H1 (cell line): ENCODE measurements at regions not wholly inside any gene's neighbourhood (a gene's known extent, or its start where the extent isn't known, plus 50 kb on each side); places are given as distances from the start of the nearest gene placed in this dataset.

Experiments used
- CTCF ChIA-PET: fragments of 300-600 bp; sonication (Branson Sonifier 250); formaldehyde crosslinking; loops from one replicate; lab custom pipeline; 2021; ENCODE audit not compliant: partially characterized antibody; lab: Charles Lee
- POLR2A ChIA-PET: fragments of 300-600 bp; sonication (Branson Sonifier 250); formaldehyde crosslinking; loops from one replicate; lab custom pipeline; 2021; ENCODE audit warnings: inconsistent platforms; ENCODE audit not compliant: partially characterized antibody; lab: Charles Lee
- DNase-seq, 2 experiments: peaks; one replicate each; pipeline versions ENCODE4 v3.0.0 to v3.0.0-alpha.2; 2010 to 2022; ENCODE audit warnings: low spot score in 2 of 2, low read depth in 1 of 2, mixed read lengths in 1 of 2
- FAIRE-seq: peaks from 2 replicates; lab custom pipeline; 2011; peaks lifted over from hg19 to GRCh38; lab: Jason Lieb, UNC
- H2AFZ ChIP-seq: 2 replicates; pipeline ENCODE4 v1.8.1; 2012; ENCODE audit warnings: low read length, inconsistent platforms
- H2AK5ac ChIP-seq: 2 replicates; pipeline ENCODE4 v1.6.1; 2013; ENCODE audit warnings: low read depth, low read length
- H2BK120ac ChIP-seq: replicated peaks from 2 replicates; pipeline ENCODE3; 2013; ENCODE audit warnings: low read depth, low read length, inconsistent platforms
- H2BK12ac ChIP-seq: 2 replicates; pipeline ENCODE4 v1.6.1; 2013; ENCODE audit warnings: low read depth, low read length
- H2BK15ac ChIP-seq: 2 replicates; pipeline ENCODE4 v1.6.1; 2013; ENCODE audit warnings: low read length
- H2BK20ac ChIP-seq: 2 replicates; pipeline ENCODE4 v1.6.1; 2013; ENCODE audit warnings: low read length
- H2BK5ac ChIP-seq: 2 replicates; pipeline ENCODE4 v1.6.1; 2013; ENCODE audit warnings: low read depth, low read length
- H3K14ac ChIP-seq: 2 replicates; pipeline ENCODE4 v1.6.1; 2013; ENCODE audit warnings: inconsistent platforms; ENCODE audit not compliant: insufficient read length
- H3K18ac ChIP-seq: 2 replicates; pipeline ENCODE4 v1.6.1; 2013; ENCODE audit warnings: low read length; ENCODE audit errors: extremely low read depth
- H3K23ac ChIP-seq: 2 replicates; pipeline ENCODE4 v1.6.1; 2013; ENCODE audit warnings: inconsistent platforms; ENCODE audit not compliant: insufficient read length
- H3K23me2 ChIP-seq: 2 replicates; pipeline ENCODE4 v1.6.1; 2013; ENCODE audit warnings: low read depth, low read length
- H3K27ac ChIP-seq: 2 replicates; pipeline ENCODE4 v1.6.1; 2011; ENCODE audit warnings: low read depth, low read length, inconsistent platforms
- H3K27me3 ChIP-seq, 4 experiments: replicated peaks in 1 of 4; 1 replicate in 1 of 4; 2 replicates in 3 of 4; pipeline versions ENCODE4 v1.6.1 to v1.8.1; 2011 to 2013; ENCODE audit warnings: low read length in 3 of 4, mild to moderate bottlenecking in 3 of 4, inconsistent platforms in 2 of 4, mixed read lengths in 2 of 4, moderate library complexity in 1 of 4; ENCODE audit not compliant: control insufficient read depth in 3 of 4, insufficient read depth in 3 of 4; ENCODE audit errors: extremely low read depth in 1 of 4
- H3K36me3 ChIP-seq, 4 experiments: 2 replicates each; pipeline versions ENCODE4 v1.6.1 to v1.8.1; 2011 to 2013; ENCODE audit warnings: mild to moderate bottlenecking in 4 of 4, low read length in 3 of 4, moderate library complexity in 2 of 4, control low read depth in 1 of 4, inconsistent platforms in 1 of 4; ENCODE audit not compliant: insufficient read depth in 4 of 4, control insufficient read depth in 2 of 4
- H3K4ac ChIP-seq: replicated peaks from 2 replicates; pipeline ENCODE3; 2013; ENCODE audit warnings: low read length, low read depth, mixed read lengths, inconsistent platforms; ENCODE audit not compliant: insufficient read length
- H3K4me1 ChIP-seq, 4 experiments: replicated peaks in 1 of 4; 1 replicate in 1 of 4; 2 replicates in 3 of 4; pipeline versions ENCODE4 v1.6.1 to v1.8.1; 2011 to 2013; ENCODE audit warnings: low read length in 3 of 4, inconsistent platforms in 2 of 4, mixed read lengths in 1 of 4; ENCODE audit not compliant: insufficient read depth in 4 of 4, control insufficient read depth in 3 of 4
- H3K4me2 ChIP-seq, 2 experiments: 2 replicates each; pipeline versions ENCODE4 v1.6.1 to v1.8.1; 2011 to 2013; ENCODE audit warnings: low read depth in 2 of 2, low read length in 2 of 2, control low read depth in 1 of 2, inconsistent platforms in 1 of 2, mild to moderate bottlenecking in 1 of 2; ENCODE audit not compliant: insufficient read depth in 1 of 2
- H3K4me3 ChIP-seq, 4 experiments: fragments of 200-600, 300-600 bp in 1 of 4; sonication (generic), shearing (Covaris generic), sonication (Bioruptor Twin) in 1 of 4; 2 replicates each; pipeline versions ENCODE4 v1.5.1 to v1.8.1; 2011 to 2016; ENCODE audit warnings: low read length in 4 of 4, low read depth in 3 of 4, control low read depth in 2 of 4, inconsistent platforms in 2 of 4, mild to moderate bottlenecking in 2 of 4, mixed read lengths in 1 of 4, moderate library complexity in 1 of 4; ENCODE audit not compliant: insufficient read depth in 2 of 4; ENCODE audit errors: extremely low read depth in 1 of 4
- H3K56ac ChIP-seq: replicated peaks from 2 replicates; pipeline ENCODE3; 2013; ENCODE audit warnings: low read depth, mild to moderate bottlenecking, mixed read lengths, low read length, inconsistent platforms; ENCODE audit not compliant: insufficient read length
- H3K79me1 ChIP-seq: 2 replicates; pipeline ENCODE4 v1.6.1; 2013; ENCODE audit warnings: low read depth, low read length, control low read depth
- H3K79me2 ChIP-seq, 2 experiments: 2 replicates each; pipeline versions ENCODE4 v1.6.1 to v1.8.1; 2012 to 2013; ENCODE audit warnings: low read length in 2 of 2, mild to moderate bottlenecking in 2 of 2, inconsistent platforms in 1 of 2; ENCODE audit not compliant: insufficient read depth in 2 of 2, control insufficient read depth in 1 of 2
- H3K9ac ChIP-seq, 4 experiments: replicated peaks in 1 of 4; 1 replicate in 1 of 4; 2 replicates in 3 of 4; pipeline versions ENCODE4 v1.6.1 to v1.8.1; 2011 to 2013; ENCODE audit warnings: low read depth in 3 of 4, low read length in 3 of 4, control low read depth in 2 of 4, mild to moderate bottlenecking in 2 of 4, moderate library complexity in 2 of 4, inconsistent platforms in 1 of 4; ENCODE audit errors: extremely low read depth in 1 of 4
- H3K9me3 ChIP-seq, 2 experiments: 2 replicates each; pipeline versions ENCODE4 v1.6.1 to v1.8.1; 2012 to 2013; ENCODE audit warnings: mild to moderate bottlenecking in 2 of 2, moderate library complexity in 2 of 2, control low read depth in 1 of 2, inconsistent platforms in 1 of 2, low read depth in 1 of 2, low read length in 1 of 2, mixed read lengths in 1 of 2; ENCODE audit not compliant: insufficient read depth in 2 of 2
- H4K20me1 ChIP-seq, 2 experiments: replicated peaks in 1 of 2; 2 replicates each; pipeline versions ENCODE3 to v1.8.1; 2011 to 2013; ENCODE audit warnings: inconsistent platforms in 2 of 2, low read length in 2 of 2, mild to moderate bottlenecking in 1 of 2; ENCODE audit not compliant: insufficient read depth in 2 of 2, control insufficient read depth in 1 of 2
- H4K5ac ChIP-seq: 2 replicates; pipeline ENCODE4 v1.6.1; 2013; ENCODE audit warnings: low read length, low read depth, mixed read lengths, inconsistent platforms; ENCODE audit not compliant: insufficient read length
- H4K8ac ChIP-seq: 2 replicates; pipeline ENCODE4 v1.8.0; 2013; ENCODE audit warnings: mild to moderate bottlenecking, moderate library complexity, low read length, inconsistent platforms; ENCODE audit not compliant: insufficient read depth; ENCODE audit errors: extremely low read depth
- H4K91ac ChIP-seq: replicated peaks from 2 replicates; pipeline ENCODE3; 2013; ENCODE audit warnings: low read length, mixed read lengths, inconsistent platforms; ENCODE audit not compliant: insufficient read length
- CBX5 ChIP-seq: fragments of 300-800, 300-1000 bp; sonication (generic); IDR thresholded peaks from 2 replicates; pipeline ENCODE4 v1.7.1; 2016; ENCODE audit warnings: antibody characterized with exemption, low read length, low read depth
- CREB1 ChIP-seq: IDR thresholded peaks from 2 replicates; pipeline ENCODE4 v1.6.1; 2012; ENCODE audit warnings: inconsistent platforms
- EP300 ChIP-seq, 2 experiments: IDR thresholded peaks; 1 replicate in 1 of 2; 2 replicates in 1 of 2; pipeline ENCODE4 v1.6.1; 2011 to 2012; ENCODE audit warnings: low read depth in 2 of 2, low read length in 2 of 2, mild to moderate bottlenecking in 2 of 2, borderline replicate concordance in 1 of 2, inconsistent platforms in 1 of 2, moderate library complexity in 1 of 2
- GABPA ChIP-seq: IDR thresholded peaks from 2 replicates; pipeline ENCODE4 v1.6.1; 2011; ENCODE audit warnings: mild to moderate bottlenecking, low read length, moderate library complexity, borderline replicate concordance; ENCODE audit not compliant: insufficient read depth
- GTF2F1 ChIP-seq: IDR thresholded peaks from 2 replicates; pipeline ENCODE4 v1.6.1; 2012; ENCODE audit warnings: low read depth, low read length, improper control_type of control experiment, borderline replicate concordance
- JUND ChIP-seq: IDR thresholded peaks from 2 replicates; pipeline ENCODE4 v1.6.1; 2011; ENCODE audit warnings: mild to moderate bottlenecking, improper control_type of control experiment, low read length
- NRF1 ChIP-seq: IDR thresholded peaks from 2 replicates; pipeline ENCODE4 v1.6.1; 2011; ENCODE audit warnings: mild to moderate bottlenecking, low read depth, low read length, improper control_type of control experiment
- POLR2AphosphoS5 ChIP-seq: IDR thresholded peaks from 2 replicates; pipeline ENCODE4 v1.6.1; 2011; ENCODE audit warnings: low read depth, low read length
- POU5F1 ChIP-seq: IDR thresholded peaks from 2 replicates; pipeline ENCODE4 v1.6.1; 2011; ENCODE audit warnings: low read depth, mild to moderate bottlenecking, low read length, moderate library complexity
- RXRA ChIP-seq: IDR thresholded peaks from 2 replicates; pipeline ENCODE4 v1.6.1; 2011; ENCODE audit warnings: low read depth, mild to moderate bottlenecking, low read length, moderate library complexity; ENCODE audit not compliant: insufficient read depth
- SIN3A ChIP-seq, 2 experiments: IDR thresholded peaks in 1 of 2; conservative IDR thresholded peaks in 1 of 2; 2 replicates each; pipeline ENCODE4 v1.6.1; 2011 to 2012; ENCODE audit warnings: low read length in 2 of 2, improper control_type of control experiment in 1 of 2, low read depth in 1 of 2, mild to moderate bottlenecking in 1 of 2
- SP2 ChIP-seq: IDR thresholded peaks from 2 replicates; pipeline ENCODE4 v1.6.1; 2012; ENCODE audit warnings: mild to moderate bottlenecking, low read length, inconsistent platforms
- TBP ChIP-seq: IDR thresholded peaks from 2 replicates; pipeline ENCODE4 v1.6.1; 2011; ENCODE audit warnings: low read depth, low read length, improper control_type of control experiment
- WGBS, 2 experiments: shearing (Covaris generic) in 1 of 2; methylation state at CpG; one replicate each; pipeline versions ENCODE4 v1.1.6 to v1.1.7; 2013 to 2015; ENCODE audit warnings: low lambda C conversion rate in 2 of 2, mixed read lengths in 2 of 2, inconsistent platforms in 1 of 2, low coverage in 1 of 2, missing lambda C conversion rate in 1 of 2; ENCODE audit not compliant: insufficient replicate concordance in 2 of 2, insufficient coverage in 1 of 2, insufficient read length in 1 of 2; ENCODE audit errors: extremely low coverage in 1 of 2, missing lambda C conversion rate in 1 of 2; 5-methylcytosine and 5-hydroxymethylcytosine counted together
- TF ChIP-seq, protein P1 (sequence below): IDR thresholded peaks from 2 replicates; pipeline ENCODE4 v1.6.1; 2012; ENCODE audit warnings: low read length, inconsistent platforms

DNA sequence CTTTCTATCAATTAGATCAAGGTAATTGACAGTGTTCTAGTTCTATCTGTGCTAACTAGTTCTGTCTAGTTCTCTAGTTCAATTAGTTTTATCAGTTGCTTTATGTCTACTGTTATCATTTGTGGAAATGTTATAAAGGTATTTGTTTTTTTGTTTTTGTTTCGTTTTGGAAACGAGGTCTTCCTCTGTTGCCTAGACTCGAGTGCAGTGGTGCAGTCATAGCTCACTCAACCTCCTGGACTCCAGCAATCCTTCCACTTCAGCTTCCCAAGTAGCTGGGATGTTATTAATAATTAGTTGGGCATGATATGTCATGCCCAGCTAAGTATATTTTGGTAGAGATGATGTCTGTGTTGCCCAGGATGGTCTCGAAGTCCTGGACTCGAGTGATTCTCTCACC, 1682.8 kb upstream of the LRRTM1 start:
- Histone ChIP-seq H2BK20ac (no peak overlapping the region), H4K91ac (no peak overlapping the region), H3K9ac (no peak overlapping the region), H2AK5ac (no peak overlapping the region), H2BK5ac (no peak overlapping the region), H2AFZ (no peak overlapping the region), H3K4ac (no peak overlapping the region), H2BK120ac (no peak overlapping the region), H3K14ac (no peak overlapping the region), H3K79me1 (no peaks in the 10 kb centered on the region), H3K4me1 (no peaks in the 10 kb centered on the region), H2BK12ac (no peak overlapping the region), H3K23me2 (no peaks in the 10 kb centered on the region), H4K5ac (no peak overlapping the region), H3K18ac (no peak overlapping the region), H3K79me2 (no peaks in the 10 kb centered on the region), H3K27me3 (no peaks in the 10 kb centered on the region), H3K23ac (no peak overlapping the region), H4K8ac (no peak overlapping the region), H3K56ac (no peak overlapping the region), H3K4me2 (no peak overlapping the region), H4K20me1 (no peaks in the 10 kb centered on the region), H2BK15ac (no peak overlapping the region), H3K27ac (no peak overlapping the region), H3K36me3 (no peaks in the 10 kb centered on the region), H3K9me3 (peaks cover 0 to 7% of the 10 kb centered on the region in 2 experiments; a peak in 2 of 4 replicates), H3K4me3 (no peak overlapping the region)
- no peak for FAIRE-seq
- ChIA-PET POLR2A (no interaction called here), CTCF (no interaction called here)
- DNase-seq: no peak
- WGBS, 2 experiments: 94% methylated on average over 5 of the region's 5 CpGs; no CpG with 5 or more reads in 1 of the 2 experiments
- TF ChIP-seq TBP (no peak), NRF1 (no peak), CBX5 (no peak), CREB1 (no peak), GABPA (no peak), SIN3A (conservative IDR thresholded peaks at IDR 0.05 in 1 of 2, IDR thresholded peaks at IDR 0.05 in 1 of 2; ENCODE audit: low read depth in 1 of 2, low read length in 2 of 2) (no peak), GTF2F1 (no peak), POLR2AphosphoS5 (no peak), JUND (no peak), SP2 (no peak), POU5F1 (no peak), EP300 (IDR thresholded peaks at IDR 0.05; ENCODE audit: borderline replicate concordance in 1 of 2, low read depth in 2 of 2, low read length in 2 of 2) (no peak), RXRA (no peak)
- TF ChIP-seq, protein P1, sequence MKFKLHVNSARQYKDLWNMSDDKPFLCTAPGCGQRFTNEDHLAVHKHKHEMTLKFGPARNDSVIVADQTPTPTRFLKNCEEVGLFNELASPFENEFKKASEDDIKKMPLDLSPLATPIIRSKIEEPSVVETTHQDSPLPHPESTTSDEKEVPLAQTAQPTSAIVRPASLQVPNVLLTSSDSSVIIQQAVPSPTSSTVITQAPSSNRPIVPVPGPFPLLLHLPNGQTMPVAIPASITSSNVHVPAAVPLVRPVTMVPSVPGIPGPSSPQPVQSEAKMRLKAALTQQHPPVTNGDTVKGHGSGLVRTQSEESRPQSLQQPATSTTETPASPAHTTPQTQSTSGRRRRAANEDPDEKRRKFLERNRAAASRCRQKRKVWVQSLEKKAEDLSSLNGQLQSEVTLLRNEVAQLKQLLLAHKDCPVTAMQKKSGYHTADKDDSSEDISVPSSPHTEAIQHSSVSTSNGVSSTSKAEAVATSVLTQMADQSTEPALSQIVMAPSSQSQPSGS: no peak
